ENCODE measurements at regions not wholly inside any gene's neighbourhood (a gene's known extent, or its start where the extent isn't known, plus 50 kb on each side); places are given as distances from the start of the nearest gene placed in this dataset.
"Not testable (repeated sequence)": the region's sequence is repeated elsewhere in the genome, so short reads cannot be mapped to it uniquely, and the experiment has no call there.

GRCh38 chrX:85611926-85612325 lies 232.5 kb upstream of the POF1B start:
- no peak overlapping the region for H3K27ac Mint-ChIP-seq
- no peaks in the 10 kb centered on the region for H3K27me3 Mint-ChIP-seq (ENCODE audit: low read depth)
- no peaks in the 10 kb centered on the region for H3K9me3 Mint-ChIP-seq
- no peak for ATAC-seq (replicated peaks in 1 of 2)
- H3K4me3 Mint-ChIP-seq, result no peak overlapping the region
- no peaks in the 10 kb centered on the region for H3K4me1 Mint-ChIP-seq (ENCODE audit: low read depth)
- DNase-seq, result no peak
- H3K36me3 Mint-ChIP-seq (ENCODE audit: insufficient read depth in 2 of 2), result no peaks in the 10 kb centered on the region

GRCh38 chrX:85592980-85593379 lies 213.5 kb upstream of the POF1B start:
- H3K4me3 Mint-ChIP-seq, result no peak overlapping the region
- DNase-seq (no peak), ATAC-seq (replicated peaks in 1 of 2) (no peak)
- H3K4me1 Mint-ChIP-seq (ENCODE audit: low read depth), result no peaks in the 10 kb centered on the region
- no peak overlapping the region for H3K27ac Mint-ChIP-seq
- peaks cover 7% of the 10 kb centered on the region for H3K27me3 Mint-ChIP-seq (ENCODE audit: low read depth)
- no peaks in the 10 kb centered on the region for H3K36me3 Mint-ChIP-seq (ENCODE audit: insufficient read depth in 2 of 2)
- peaks cover 1% of the 10 kb centered on the region in 2 donors for H3K9me3 Mint-ChIP-seq

- peaks cover 7% of the 10 kb centered on the region for H3K27me3 Mint-ChIP-seq (ENCODE audit: low read depth)
- peaks cover 1% of the 10 kb centered on the region in 2 donors for H3K9me3 Mint-ChIP-seq
- no peaks in the 10 kb centered on the region for H3K36me3 Mint-ChIP-seq (ENCODE audit: insufficient read depth in 2 of 2)
- no peak overlapping the region for H3K4me3 Mint-ChIP-seq
- DNase-seq (no peak), ATAC-seq (replicated peaks in 1 of 2) (no peak)
- no peak overlapping the region for H3K27ac Mint-ChIP-seq
- no peaks in the 10 kb centered on the region for H3K4me1 Mint-ChIP-seq (ENCODE audit: low read depth)
Measured at GRCh38 chrX:85591536-85591935, 212.1 kb upstream of the POF1B start.

GRCh38 chrX:85590638-85591037 lies 211.2 kb upstream of the POF1B start:
- Mint-ChIP-seq H3K27ac (no peak overlapping the region), H3K4me3 (no peak overlapping the region), H3K27me3 (ENCODE audit: low read depth) (peaks cover 13% of the 10 kb centered on the region), H3K9me3 (peaks cover 1 to 4% of the 10 kb centered on the region in 2 donors), H3K4me1 (ENCODE audit: low read depth) (no peaks in the 10 kb centered on the region), H3K36me3 (ENCODE audit: insufficient read depth in 2 of 2) (no peaks in the 10 kb centered on the region)
- DNase-seq (no peak), ATAC-seq (replicated peaks in 1 of 2) (no peak)

GRCh38 chrX:85573801-85574200 lies 194.3 kb upstream of the POF1B start:
- Mint-ChIP-seq H3K27ac (no peak overlapping the region), H3K4me1 (ENCODE audit: low read depth) (peaks cover 21% of the 10 kb centered on the region), H3K27me3 (ENCODE audit: low read depth) (peaks cover 35% of the 10 kb centered on the region), H3K4me3 (no peak overlapping the region), H3K36me3 (ENCODE audit: insufficient read depth in 2 of 2) (no peaks in the 10 kb centered on the region), H3K9me3 (no peaks in the 10 kb centered on the region)
- peak in 1 of 2 donors; percentile 7 for DNase-seq
- peak; percentile 83 to 87 for ATAC-seq (replicated peaks in 1 of 2)

GRCh38 chrX:85570496-85570895 lies 191.0 kb upstream of the POF1B start:
- Mint-ChIP-seq H3K27me3 (ENCODE audit: low read depth) (peaks cover 44% of the 10 kb centered on the region), H3K4me3 (no peak overlapping the region), H3K27ac (no peak overlapping the region)

GRCh38 chrX:85569686-85570085 lies 190.2 kb upstream of the POF1B start:
- ATAC-seq (replicated peaks in 1 of 2) (no peak), DNase-seq (no peak)
- H3K4me3 Mint-ChIP-seq, result no peak overlapping the region
- peaks cover 0 to 5% of the 10 kb centered on the region in 2 donors for H3K9me3 Mint-ChIP-seq
- no peaks in the 10 kb centered on the region for H3K36me3 Mint-ChIP-seq (ENCODE audit: insufficient read depth in 2 of 2)
- H3K4me1 Mint-ChIP-seq (ENCODE audit: low read depth), result peaks cover 21% of the 10 kb centered on the region
- peaks cover 39% of the 10 kb centered on the region for H3K27me3 Mint-ChIP-seq (ENCODE audit: low read depth)
- H3K27ac Mint-ChIP-seq, result no peak overlapping the region

More at GRCh38 chrX:85570496-85570895, 191.0 kb upstream of the POF1B start:
- Mint-ChIP-seq H3K9me3 (peaks cover 0 to 5% of the 10 kb centered on the region in 2 donors), H3K36me3 (ENCODE audit: insufficient read depth in 2 of 2) (no peaks in the 10 kb centered on the region), H3K4me1 (ENCODE audit: low read depth) (peaks cover 21% of the 10 kb centered on the region)
- ATAC-seq (replicated peaks in 1 of 2) (no peak), DNase-seq (no peak)

- Mint-ChIP-seq H3K27me3 (ENCODE audit: low read depth) (peaks cover 37% of the 10 kb centered on the region), H3K36me3 (ENCODE audit: insufficient read depth in 2 of 2) (no peaks in the 10 kb centered on the region), H3K9me3 (peaks cover 0 to 5% of the 10 kb centered on the region in 2 donors), H3K4me1 (ENCODE audit: low read depth) (peaks cover 21% of the 10 kb centered on the region), H3K4me3 (no peak overlapping the region), H3K27ac (no peak overlapping the region)
- ATAC-seq (replicated peaks in 1 of 2) (no peak), DNase-seq (no peak)
Measured at GRCh38 chrX:85569096-85569495, 189.6 kb upstream of the POF1B start.

GRCh38 chrX:85561231-85561630 lies 181.8 kb upstream of the POF1B start:
- no peak overlapping the region for H3K27ac Mint-ChIP-seq
- no peaks in the 10 kb centered on the region for H3K9me3 Mint-ChIP-seq
- H3K27me3 Mint-ChIP-seq (ENCODE audit: low read depth), result peaks cover 17% of the 10 kb centered on the region
- DNase-seq (no peak), ATAC-seq (replicated peaks in 1 of 2) (no peak)
- H3K4me1 Mint-ChIP-seq (ENCODE audit: low read depth), result no peaks in the 10 kb centered on the region
- no peaks in the 10 kb centered on the region for H3K36me3 Mint-ChIP-seq (ENCODE audit: insufficient read depth in 2 of 2)
- H3K4me3 Mint-ChIP-seq, result no peak overlapping the region

GRCh38 chrX:85544609-85545008 lies 165.1 kb upstream of the POF1B start:
- Mint-ChIP-seq H3K27ac (no peak overlapping the region), H3K27me3 (ENCODE audit: low read depth) (peaks cover 16% of the 10 kb centered on the region)

GRCh38 chrX:85543866-85544265 lies 164.4 kb upstream of the POF1B start:
- H3K4me3 Mint-ChIP-seq, result no peak overlapping the region
- H3K27me3 Mint-ChIP-seq (ENCODE audit: low read depth), result peaks cover 10% of the 10 kb centered on the region
- no peaks in the 10 kb centered on the region for H3K9me3 Mint-ChIP-seq
- no peaks in the 10 kb centered on the region for H3K36me3 Mint-ChIP-seq (ENCODE audit: insufficient read depth in 2 of 2)
- H3K4me1 Mint-ChIP-seq (ENCODE audit: low read depth), result no peaks in the 10 kb centered on the region
- no peak overlapping the region for H3K27ac Mint-ChIP-seq
- no peak for DNase-seq
- ATAC-seq (replicated peaks in 1 of 2), result no peak

More at GRCh38 chrX:85544609-85545008, 165.1 kb upstream of the POF1B start:
- Mint-ChIP-seq H3K4me1 (ENCODE audit: low read depth) (no peaks in the 10 kb centered on the region), H3K36me3 (ENCODE audit: insufficient read depth in 2 of 2) (no peaks in the 10 kb centered on the region), H3K4me3 (no peak overlapping the region), H3K9me3 (no peaks in the 10 kb centered on the region)
- no peak for ATAC-seq (replicated peaks in 1 of 2)
- DNase-seq, result no peak

- not testable (repeated sequence) for H3K27ac Mint-ChIP-seq; H3K36me3 Mint-ChIP-seq (ENCODE audit: insufficient read depth in 2 of 2); H3K4me3 Mint-ChIP-seq; H3K4me1 Mint-ChIP-seq (ENCODE audit: low read depth); ATAC-seq (replicated peaks in 1 of 2); H3K9me3 Mint-ChIP-seq; H3K27me3 Mint-ChIP-seq (ENCODE audit: low read depth); DNase-seq
Measured at GRCh38 chrX:85529141-85529540, 149.7 kb upstream of the POF1B start.

- DNase-seq (no peak), ATAC-seq (replicated peaks in 1 of 2) (no peak)
- no peak overlapping the region for H3K27ac Mint-ChIP-seq
- H3K27me3 Mint-ChIP-seq (ENCODE audit: low read depth), result peaks cover 21% of the 10 kb centered on the region
- H3K4me3 Mint-ChIP-seq, result no peak overlapping the region
- no peaks in the 10 kb centered on the region for H3K36me3 Mint-ChIP-seq (ENCODE audit: insufficient read depth in 2 of 2)
- H3K4me1 Mint-ChIP-seq (ENCODE audit: low read depth), result no peaks in the 10 kb centered on the region
- H3K9me3 Mint-ChIP-seq, result no peaks in the 10 kb centered on the region
Measured at GRCh38 chrX:85517994-85518718, 138.7 kb upstream of the POF1B start.

- H3K27ac Mint-ChIP-seq, result no peak overlapping the region
- no peak overlapping the region for H3K4me3 Mint-ChIP-seq
- no peaks in the 10 kb centered on the region for H3K4me1 Mint-ChIP-seq (ENCODE audit: low read depth)
- ATAC-seq (replicated peaks in 1 of 2) (no peak), DNase-seq (no peak)
- H3K36me3 Mint-ChIP-seq (ENCODE audit: insufficient read depth in 2 of 2), result no peaks in the 10 kb centered on the region
- H3K27me3 Mint-ChIP-seq (ENCODE audit: low read depth), result peaks cover 17% of the 10 kb centered on the region
- no peaks in the 10 kb centered on the region for H3K9me3 Mint-ChIP-seq
Measured at GRCh38 chrX:85516131-85516530, 136.7 kb upstream of the POF1B start.
